B cell (primary cell): ENCODE measurements at regions not wholly inside any gene's neighbourhood (a gene's known extent, or its start where the extent isn't known, plus 50 kb on each side); places are given as distances from the start of the nearest gene placed in this dataset.

ENCODE experiments used
- CTCF ChIP-seq: fragments of 200-600 bp; IDR thresholded peaks from one replicate; pipeline ENCODE4 v1.8.0; 2022; ENCODE audit warnings: antibody characterized with exemption, mild to moderate bottlenecking
- EZH2 ChIP-seq: IDR thresholded peaks from 2 replicates; pipeline ENCODE4 v1.6.1; 2012; ENCODE audit warnings: borderline replicate concordance, low read depth, mild to moderate bottlenecking, moderate library complexity, low read length; ENCODE audit not compliant: insufficient read depth, poor library complexity, severe bottlenecking

GRCh38 chr3:82939491-82940097, 1178.1 kb upstream of the GBE1 start:
- no peak for TF ChIP-seq CTCF
- no peak for TF ChIP-seq EZH2
